ENCODE measurements at regions not wholly inside any gene's neighbourhood (a gene's known extent, or its start where the extent isn't known, plus 50 kb on each side); places are given as distances from the start of the nearest gene placed in this dataset.

DNA sequence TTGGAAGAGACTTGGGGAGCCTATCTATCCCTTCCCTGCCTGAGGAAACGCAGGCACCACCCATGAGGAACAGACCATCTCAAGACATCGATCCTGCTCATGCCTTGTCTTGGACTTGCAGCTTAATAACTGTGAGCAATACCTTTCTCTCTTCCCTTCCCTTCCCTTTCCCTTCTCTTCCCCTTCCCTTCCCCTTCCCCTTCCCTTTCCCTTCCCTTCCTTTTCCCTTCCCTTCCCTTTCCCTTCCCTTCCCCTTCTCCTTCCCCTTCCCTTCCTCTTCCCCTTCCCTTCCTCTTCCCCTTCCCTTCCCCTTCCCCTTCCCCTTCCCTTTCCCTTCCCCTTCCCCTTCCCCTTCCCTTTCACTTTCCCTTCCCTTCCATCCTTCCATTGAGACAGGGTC, 650.7 kb upstream of the SOX11 start:
- no peak overlapping the region for H2AFZ ChIP-seq (ENCODE audit: low read length)
- no peak for ATAC-seq
- H3K79me2 ChIP-seq (ENCODE audit: insufficient read depth, low read length), result no peaks in the 10 kb centered on the region
- in situ Hi-C loops (cut with HindIII; ENCODE audit: extremely low pct_ligation_motif_present, low pct_unique_long_range_greater_than_20kb) (no loop called here), intact Hi-C loops (cut with micrococcal nuclease; ENCODE audit: unreplicated experiment) (no loop called here)
- H3K4me1 ChIP-seq (ENCODE audit: insufficient read depth, low read length), result no peaks in the 10 kb centered on the region
- no peak overlapping the region for H3K9ac ChIP-seq (ENCODE audit: insufficient read depth, low read depth, low read length)
- WGBS (ENCODE audit: low lambda C conversion rate), result 2% methylated on average over 2 of the region's 2 CpGs
- CTCF ChIA-PET (ENCODE audit: low intra/inter-chr PET ratio, low total read pairs), result no interaction called here
- H4K20me1 ChIP-seq (ENCODE audit: insufficient read depth, low read length), result no peaks in the 10 kb centered on the region
- H3K27ac ChIP-seq (ENCODE audit: extremely low read length, insufficient read depth, low read length), result no peak overlapping the region
- no peak for TF ChIP-seq ZNF460 (CRISPR knock-in tag; IDR thresholded peaks at IDR 0.05; ENCODE audit: borderline replicate concordance)
- peak; percentile 96 for TF ChIP-seq PCBP1 (IDR thresholded peaks at IDR 0.05; ENCODE audit: borderline replicate concordance, low read depth, low read length)
- TF ChIP-seq, protein P1, sequence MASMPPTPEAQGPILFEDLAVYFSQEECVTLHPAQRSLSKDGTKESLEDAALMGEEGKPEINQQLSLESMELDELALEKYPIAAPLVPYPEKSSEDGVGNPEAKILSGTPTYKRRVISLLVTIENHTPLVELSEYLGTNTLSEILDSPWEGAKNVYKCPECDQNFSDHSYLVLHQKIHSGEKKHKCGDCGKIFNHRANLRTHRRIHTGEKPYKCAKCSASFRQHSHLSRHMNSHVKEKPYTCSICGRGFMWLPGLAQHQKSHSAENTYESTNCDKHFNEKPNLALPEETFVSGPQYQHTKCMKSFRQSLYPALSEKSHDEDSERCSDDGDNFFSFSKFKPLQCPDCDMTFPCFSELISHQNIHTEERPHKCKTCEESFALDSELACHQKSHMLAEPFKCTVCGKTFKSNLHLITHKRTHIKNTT (CRISPR knock-in tag; IDR thresholded peaks at IDR 0.05), result no peak
- TF ChIP-seq, protein P2, sequence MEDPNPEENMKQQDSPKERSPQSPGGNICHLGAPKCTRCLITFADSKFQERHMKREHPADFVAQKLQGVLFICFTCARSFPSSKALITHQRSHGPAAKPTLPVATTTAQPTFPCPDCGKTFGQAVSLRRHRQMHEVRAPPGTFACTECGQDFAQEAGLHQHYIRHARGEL (CRISPR knock-in tag; IDR thresholded peaks at IDR 0.05), result no peak
- TF ChIP-seq SNRNP70 (IDR thresholded peaks at IDR 0.05; ENCODE audit: low read depth, low read length), result no peak
- TF ChIP-seq ZNF841 (CRISPR knock-in tag; IDR thresholded peaks at IDR 0.05; ENCODE audit: borderline replicate concordance), result no peak
- TF ChIP-seq AGO1 (IDR thresholded peaks at IDR 0.05; ENCODE audit: low read depth, low read length, poor library complexity, severe bottlenecking), result no peak
- no peak for TF ChIP-seq THAP11 (CRISPR knock-in tag; IDR thresholded peaks at IDR 0.05)
- no peak for TF ChIP-seq ZNF264 (CRISPR knock-in tag; IDR thresholded peaks at IDR 0.05)
- TF ChIP-seq HNRNPK (IDR thresholded peaks at IDR 0.05; ENCODE audit: low read depth, low read length, poor library complexity, severe bottlenecking), result peak; percentile 99
- TF ChIP-seq DMAP1 (CRISPR knock-in tag; IDR thresholded peaks at IDR 0.05), result no peak
- no peak for TF ChIP-seq RFXAP (CRISPR knock-in tag; IDR thresholded peaks at IDR 0.05; ENCODE audit: borderline replicate concordance)
- no peak for TF ChIP-seq GZF1 (CRISPR knock-in tag; IDR thresholded peaks at IDR 0.05)
- no peak for TF ChIP-seq ZNF607 (CRISPR knock-in tag; IDR thresholded peaks at IDR 0.05; ENCODE audit: borderline replicate concordance)
- TF ChIP-seq PCBP2 (optimal IDR thresholded peaks at IDR 0.05; ENCODE audit: low read depth, low read length, poor library complexity, severe bottlenecking), result peak; percentile 96
- no TSS peak for BruUV-seq (replicated peaks)
- no peak for DNase-seq (ENCODE audit: low spot score)
- POLR2A ChIA-PET, result no interaction called here
- H3K4me3 ChIP-seq (replicated peaks in 1 of 3; ENCODE audit: insufficient read depth in 1 of 3, low read depth in 2 of 3, low read length in 3 of 3), result no peak overlapping the region
- H3K36me3 ChIP-seq (replicated peaks in 1 of 2; ENCODE audit: control insufficient read depth in 1 of 2, insufficient read depth in 2 of 2, low read length in 2 of 2), result no peaks in the 10 kb centered on the region
- peaks cover 93% of the 10 kb centered on the region for H3K9me3 ChIP-seq (ENCODE audit: low read length)
- no peak overlapping the region for H3K4me2 ChIP-seq (ENCODE audit: low read depth, low read length)
- no peak for FAIRE-seq
- H3K27me3 ChIP-seq (ENCODE audit: control insufficient read depth in 1 of 2, insufficient read depth in 2 of 2, low read length in 2 of 2), result no peaks in the 10 kb centered on the region
